GM21717 (cell line): ENCODE measurements at regions not wholly inside any gene's neighbourhood (a gene's known extent, or its start where the extent isn't known, plus 50 kb on each side); places are given as distances from the start of the nearest gene placed in this dataset.

ENCODE experiments used
- ATAC-seq: cut with Tn5 transposase; IDR thresholded peaks from one replicate; pipeline ENCODE4 v1.9.1; 2021; ENCODE audit warnings: mild to moderate bottlenecking, moderate library complexity; ENCODE audit not compliant: unreplicated experiment

- ATAC-seq = no peak
Observed at GRCh38 chr21:26659182-26659581, 86.1 kb upstream of the CYYR1 start.

GRCh38 chr21:26655460-26655859, 82.4 kb upstream of the CYYR1 start:
- ATAC-seq = no peak

GRCh38 chr21:26653430-26653829, 80.3 kb upstream of the CYYR1 start:
- no peak for ATAC-seq

- ATAC-seq = no peak
Observed at GRCh38 chr21:26652854-26653253, 79.8 kb upstream of the CYYR1 start.

- no peak for ATAC-seq
Observed at GRCh38 chr21:26641062-26641461, 68.0 kb upstream of the CYYR1 start.

GRCh38 chr21:26637201-26637745, 64.2 kb upstream of the CYYR1 start:
- no peak for ATAC-seq

GRCh38 chr21:26635681-26636080, 62.6 kb upstream of the CYYR1 start:
- ATAC-seq = no peak

- ATAC-seq = no peak
Observed at GRCh38 chr21:26632691-26633090, 59.6 kb upstream of the CYYR1 start.

- no peak for ATAC-seq
Observed at GRCh38 chr21:26626187-26626586, 53.1 kb upstream of the CYYR1 start.

- no peak for ATAC-seq
Observed at GRCh38 chr21:26624983-26625519, 52.0 kb upstream of the CYYR1 start.
